H9 (cell line): ENCODE measurements at regions not wholly inside any gene's neighbourhood (a gene's known extent, or its start where the extent isn't known, plus 50 kb on each side); places are given as distances from the start of the nearest gene placed in this dataset.

Experiments
- DNase-seq: peaks from one replicate; pipeline ENCODE4 v3.0.0-alpha.2; 2017
- H2AFZ ChIP-seq: one replicate; pipeline ENCODE4 v1.6.1; 2013; ENCODE audit warnings: mild to moderate bottlenecking, low read length, control low read depth, moderate library complexity
- H2AK5ac ChIP-seq: 2 replicates; pipeline ENCODE4 v1.6.1; 2013; ENCODE audit warnings: low read length, control low read depth, mixed read lengths; ENCODE audit not compliant: insufficient read length
- H2BK120ac ChIP-seq: one replicate; pipeline ENCODE4 v1.6.1; 2013; ENCODE audit warnings: low read depth, mild to moderate bottlenecking, low read length, control low read depth, inconsistent platforms; ENCODE audit not compliant: poor library complexity, severe bottlenecking
- H2BK12ac ChIP-seq: 2 replicates; pipeline ENCODE4 v1.6.1; 2013; ENCODE audit warnings: low read length, control low read depth, mixed read lengths, low read depth; ENCODE audit not compliant: insufficient read length
- H2BK15ac ChIP-seq: 2 replicates; pipeline ENCODE4 v1.6.1; 2013; ENCODE audit warnings: low read depth, low read length, control low read depth
- H2BK20ac ChIP-seq: one replicate; pipeline ENCODE4 v1.6.1; 2013; ENCODE audit warnings: low read depth, mild to moderate bottlenecking, low read length, control low read depth, inconsistent platforms; ENCODE audit not compliant: poor library complexity, severe bottlenecking
- H2BK5ac ChIP-seq: 2 replicates; pipeline ENCODE4 v1.6.1; 2013; ENCODE audit warnings: low read length, control low read depth, mixed read lengths; ENCODE audit not compliant: insufficient read length
- H3K14ac ChIP-seq: 2 replicates; pipeline ENCODE4 v1.6.1; 2013; ENCODE audit warnings: low read length, control low read depth; ENCODE audit not compliant: insufficient read depth
- H3K18ac ChIP-seq: 2 replicates; pipeline ENCODE4 v1.6.1; 2013; ENCODE audit warnings: low read depth, mild to moderate bottlenecking, mixed read lengths, low read length, control low read depth; ENCODE audit not compliant: insufficient read length
- H3K23ac ChIP-seq: 2 replicates; pipeline ENCODE4 v1.6.1; 2013; ENCODE audit warnings: low read length, control low read depth, mixed read lengths, low read depth; ENCODE audit not compliant: insufficient read length
- H3K23me2 ChIP-seq: 2 replicates; pipeline ENCODE4 v1.6.1; 2013; ENCODE audit warnings: low read depth, mild to moderate bottlenecking, mixed read lengths, low read length, control low read depth; ENCODE audit not compliant: insufficient read length, poor library complexity, severe bottlenecking
- H3K27ac ChIP-seq: 2 replicates; pipeline ENCODE4 v1.5.1; 2013; ENCODE audit warnings: low read length, control low read depth, mixed read lengths, low read depth; ENCODE audit not compliant: insufficient read length
- H3K27me3 ChIP-seq: 2 replicates; pipeline ENCODE4 v1.6.1; 2013; ENCODE audit warnings: low read length, control low read depth, inconsistent platforms; ENCODE audit not compliant: insufficient read depth
- H3K4ac ChIP-seq: 2 replicates; pipeline ENCODE4 v1.6.1; 2013; ENCODE audit warnings: low read depth, mild to moderate bottlenecking, control low read depth, inconsistent platforms, low read length, moderate library complexity
- H3K4me1 ChIP-seq: 2 replicates; pipeline ENCODE4 v1.6.1; 2013; ENCODE audit warnings: low read length, control low read depth, inconsistent platforms; ENCODE audit not compliant: insufficient read depth
- H3K4me2 ChIP-seq: 2 replicates; pipeline ENCODE4 v1.6.1; 2013; ENCODE audit warnings: low read length, control low read depth, mixed read lengths; ENCODE audit not compliant: insufficient read length, insufficient read depth
- H3K56ac ChIP-seq: 2 replicates; pipeline ENCODE4 v1.6.1; 2013; ENCODE audit warnings: low read depth, mild to moderate bottlenecking, mixed read lengths, low read length, control low read depth; ENCODE audit not compliant: insufficient read length
- H3K79me1 ChIP-seq: 2 replicates; pipeline ENCODE4 v1.6.1; 2013; ENCODE audit warnings: low read depth, mild to moderate bottlenecking, moderate library complexity, low read length, control low read depth, inconsistent platforms; ENCODE audit not compliant: insufficient read depth, poor library complexity, severe bottlenecking
- H3K79me2 ChIP-seq: 2 replicates; pipeline ENCODE4 v1.6.1; 2013; ENCODE audit warnings: low read length, control low read depth, inconsistent platforms; ENCODE audit not compliant: insufficient read depth
- H3K9ac ChIP-seq: 2 replicates; pipeline ENCODE4 v1.6.1; 2013; ENCODE audit warnings: low read length, control low read depth, mixed read lengths; ENCODE audit not compliant: insufficient read length; ENCODE audit errors: extremely low read depth
- H3K9me3 ChIP-seq: one replicate; pipeline ENCODE4 v1.6.1; 2013; ENCODE audit warnings: low read depth, low read length, inconsistent platforms; ENCODE audit not compliant: control insufficient read depth
- H3T11ph ChIP-seq: one replicate; pipeline ENCODE4 v1.6.1; 2013; ENCODE audit warnings: mild to moderate bottlenecking, low read length, control low read depth, inconsistent platforms
- H4K20me1 ChIP-seq: one replicate; pipeline ENCODE4 v1.6.1; 2013; ENCODE audit not compliant: control insufficient read depth, insufficient read length, insufficient read depth
- H4K5ac ChIP-seq: 2 replicates; pipeline ENCODE4 v1.6.1; 2013; ENCODE audit warnings: low read depth, mild to moderate bottlenecking, mixed read lengths, low read length, control low read depth; ENCODE audit not compliant: insufficient read length
- H4K8ac ChIP-seq: replicated peaks from 2 replicates; pipeline ENCODE4 v1.6.1; 2013; ENCODE audit warnings: low read length, control low read depth, mixed read lengths, low read depth; ENCODE audit not compliant: insufficient read length
- H4K91ac ChIP-seq: 2 replicates; pipeline ENCODE4 v1.6.1; 2013; ENCODE audit warnings: low read depth, mild to moderate bottlenecking, moderate library complexity, mixed read lengths, low read length, control low read depth; ENCODE audit not compliant: insufficient read length
- H3K27ac Mint-ChIP-seq, 3 experiments: 2 replicates in 2 of 3; 3 replicates in 1 of 3; pipeline ENCODE4 v1.8.0; 2020 to 2021; ENCODE audit warnings: mixed read lengths in 3 of 3, mild to moderate bottlenecking in 1 of 3, moderate library complexity in 1 of 3
- H3K27me3 Mint-ChIP-seq: 2 replicates; pipeline ENCODE4 v1.8.0; 2021; ENCODE audit warnings: low read depth, mild to moderate bottlenecking, moderate library complexity, mixed read lengths
- H3K36me3 Mint-ChIP-seq, 3 experiments: 2 replicates in 2 of 3; 3 replicates in 1 of 3; pipeline ENCODE4 v1.8.0; 2020 to 2021; ENCODE audit warnings: low read depth in 3 of 3, mixed read lengths in 3 of 3; ENCODE audit not compliant: insufficient read depth in 1 of 3
- H3K4me1 Mint-ChIP-seq, 2 experiments: 2 replicates each; pipeline ENCODE4 v1.8.0; 2020; ENCODE audit warnings: mixed read lengths in 2 of 2
- H3K4me3 Mint-ChIP-seq, 2 experiments: 2 replicates in 1 of 2; 3 replicates in 1 of 2; pipeline ENCODE4 v1.8.0; 2020 to 2021; ENCODE audit warnings: mild to moderate bottlenecking in 2 of 2, mixed read lengths in 2 of 2, moderate library complexity in 1 of 2
- H3K9me3 Mint-ChIP-seq, 2 experiments: 2 replicates in 1 of 2; 3 replicates in 1 of 2; pipeline ENCODE4 v1.8.0; 2020; ENCODE audit warnings: mild to moderate bottlenecking in 2 of 2, mixed read lengths in 2 of 2, moderate library complexity in 1 of 2
- CTCF ChIP-seq: fragments of 200-600 bp; sonication (generic); conservative IDR thresholded peaks from 3 replicates; pipeline ENCODE4 v1.8.0; 2021; ENCODE audit warnings: antibody characterized with exemption, mild to moderate bottlenecking
- WGBS: extraction: QIAGEN DNeasy Blood & Tissue Kit; methylation state at CpG from one replicate; pipeline ENCODE4 v1.1.7; 2013; ENCODE audit warnings: missing lambda C conversion rate, low lambda C conversion rate, mixed read lengths; ENCODE audit not compliant: insufficient read length; ENCODE audit errors: extremely low coverage; 5-methylcytosine and 5-hydroxymethylcytosine counted together

- Histone ChIP-seq H2BK20ac (no peak overlapping the region), H3K27me3 (no peaks in the 10 kb centered on the region), H2BK12ac (no peak overlapping the region), H4K8ac (no peak overlapping the region), H2BK120ac (no peak overlapping the region), H3K14ac (no peak overlapping the region), H3K9ac (no peak overlapping the region), H3K9me3 (no peaks in the 10 kb centered on the region), H3K27ac (no peak overlapping the region), H3K4me1 (no peaks in the 10 kb centered on the region), H4K91ac (no peak overlapping the region), H2BK15ac (no peak overlapping the region), H2BK5ac (no peak overlapping the region), H3T11ph (no peak overlapping the region), H3K23ac (no peak overlapping the region), H3K79me2 (no peaks in the 10 kb centered on the region), H3K23me2 (no peaks in the 10 kb centered on the region), H3K18ac (no peak overlapping the region), H4K5ac (no peak overlapping the region), H3K56ac (no peak overlapping the region), H2AK5ac (no peak overlapping the region), H2AFZ (no peak overlapping the region), H3K4ac (no peak overlapping the region), H3K4me2 (no peak overlapping the region), H3K79me1 (no peaks in the 10 kb centered on the region), H4K20me1 (no peaks in the 10 kb centered on the region)
- WGBS: no CpG with 5 or more reads among the region's 3 CpGs
- Mint-ChIP-seq H3K27me3 (no peaks in the 10 kb centered on the region), H3K4me1 (peaks cover 0 to 4% of the 10 kb centered on the region in 2 experiments; a peak in 2 of 4 replicates), H3K27ac (no peak overlapping the region), H3K36me3 (peaks cover 0 to 5% (median 0%) of the 10 kb centered on the region in 3 experiments; a peak in 1 of 7 replicates), H3K9me3 (peaks cover 0 to 3% of the 10 kb centered on the region in 2 experiments; a peak in 3 of 5 replicates), H3K4me3 (no peak overlapping the region)
- DNase-seq: no peak
- TF ChIP-seq CTCF: no peak
These were observed 220.9 kb downstream of the SLC7A11 start for GRCh38 chr4:138021139-138021830.
